A549 (cell line): ENCODE measurements at regions not wholly inside any gene's neighbourhood (a gene's known extent, or its start where the extent isn't known, plus 50 kb on each side); places are given as distances from the start of the nearest gene placed in this dataset.

Experiments used
- ATAC-seq, 2 experiments: fragments of 200-7000 bp in 1 of 2; fragments of >200 bp in 1 of 2; cut with Nextera tagmentation in 1 of 2; cut with Tn5 transposase in 1 of 2; 3 replicates each; pipeline versions ENCODE4 v1.8.0 to v1.9.1; 2018 to 2020; ENCODE audit warnings: mild to moderate bottlenecking in 1 of 2, moderate library complexity in 1 of 2
- CTCF ChIA-PET: fragments of 300-600 bp; sonication (Branson Sonifier 250); formaldehyde crosslinking; extraction: SDS; loops from one replicate; lab custom pipeline; 2021; ENCODE audit warnings: antibody characterized with exemption, inconsistent platforms; lab: Yijun Ruan, JAX
- POLR2A ChIA-PET: fragments of 350-600 bp; formaldehyde crosslinking; extraction: SDS; loops from one replicate; lab custom pipeline; 2021; ENCODE audit warnings: antibody characterized with exemption, inconsistent platforms; lab: Yijun Ruan, JAX
- DNase-seq, 2 experiments: peaks; one replicate each; pipeline versions ENCODE4 v3.0.0 to v3.0.0-alpha.2; 2011 to 2016; ENCODE audit warnings: low read depth in 1 of 2, low spot score in 1 of 2
- FAIRE-seq: peaks from 2 replicates; lab custom pipeline; 2011; peaks lifted over from hg19 to GRCh38; lab: Jason Lieb, UNC
- H3K27ac ChIP-seq, 2 experiments: fragments of >200 bp; sonication (Bioruptor Twin); formaldehyde crosslinking; 3 replicates each; pipeline ENCODE4 v1.5.1; 2016 to 2017
- H3K4me1 ChIP-seq: fragments of >200 bp; sonication (Bioruptor Twin); formaldehyde crosslinking; 3 replicates; pipeline ENCODE4 v1.6.1; 2016
- H3K4me2 ChIP-seq: fragments of >200 bp; sonication (Bioruptor Twin); formaldehyde crosslinking; 3 replicates; pipeline ENCODE4 v1.6.1; 2016
- H3K4me3 ChIP-seq: fragments of >200 bp; sonication (Bioruptor Twin); formaldehyde crosslinking; 3 replicates; pipeline ENCODE4 v1.5.1; 2016
- H3K9me3 ChIP-seq: fragments of >200 bp; sonication (Bioruptor Twin); formaldehyde crosslinking; 3 replicates; pipeline ENCODE4 v1.6.1; 2016
- CBX2 ChIP-seq: fragments of 200-600 bp; sonication (generic); IDR thresholded peaks from 2 replicates; pipeline ENCODE4 v1.6.1; 2016; ENCODE audit warnings: low read depth, mild to moderate bottlenecking, borderline replicate concordance
- CHD2 ChIP-seq: fragments of 150-350 bp; IDR thresholded peaks from 2 replicates; pipeline ENCODE4 v1.6.1; 2014; ENCODE audit warnings: low read length; ENCODE audit not compliant: partially characterized antibody
- CHD4 ChIP-seq: fragments of 200-600 bp; sonication (generic); IDR thresholded peaks from 2 replicates; pipeline ENCODE4 v1.6.1; 2016; ENCODE audit warnings: antibody characterized with exemption, mild to moderate bottlenecking, borderline replicate concordance
- EHMT2 ChIP-seq: fragments of 200-600 bp; sonication (generic); IDR thresholded peaks from 2 replicates; pipeline ENCODE4 v1.6.1; 2016; ENCODE audit warnings: antibody characterized with exemption, low read depth, mild to moderate bottlenecking, moderate library complexity
- EP300 ChIP-seq, 2 experiments: fragments of >200 bp; sonication (Bioruptor Twin); formaldehyde crosslinking; IDR thresholded peaks; 2 replicates in 1 of 2; 3 replicates in 1 of 2; pipeline ENCODE4 v1.6.1; 2016 to 2017
- ESRRA ChIP-seq: fragments of 150-350 bp; IDR thresholded peaks from 2 replicates; pipeline ENCODE4 v1.6.1; 2014; ENCODE audit warnings: mild to moderate bottlenecking, low read length, borderline replicate concordance
- FOSL2 ChIP-seq, 2 experiments: fragments of 450-650 bp in 1 of 2; fragments of >200 bp in 1 of 2; sonication (Bioruptor Twin) in 1 of 2; formaldehyde crosslinking; IDR thresholded peaks; 2 replicates each; pipeline versions ENCODE4 v1.5.0 to v1.6.1; 2016 to 2020; ENCODE audit warnings: mild to moderate bottlenecking in 1 of 2, moderate library complexity in 1 of 2
- FOXS1 ChIP-seq: fragments of 250-450 bp; sonication (Bioruptor Pico); IDR thresholded peaks from 2 replicates; pipeline ENCODE4 v1.5.0; 2020; ENCODE audit warnings: mild to moderate bottlenecking, moderate library complexity
- HOXA7 ChIP-seq: fragments of 250-450 bp; sonication (Bioruptor Pico); IDR thresholded peaks from 2 replicates; pipeline ENCODE4 v1.5.0; 2020; ENCODE audit warnings: mild to moderate bottlenecking, moderate library complexity
- HOXB13 ChIP-seq: fragments of 250-450 bp; sonication (Bioruptor Pico); IDR thresholded peaks from 2 replicates; pipeline ENCODE4 v1.5.0; 2020; ENCODE audit warnings: low read depth, mild to moderate bottlenecking, moderate library complexity
- KDM5A ChIP-seq: fragments of 200-600 bp; sonication (generic); IDR thresholded peaks from 2 replicates; pipeline ENCODE4 v1.6.1; 2016; ENCODE audit warnings: antibody characterized with exemption, mild to moderate bottlenecking
- MAFK ChIP-seq: fragments of 450-650 bp; IDR thresholded peaks from 2 replicates; pipeline ENCODE4 v1.6.1; 2014; ENCODE audit not compliant: partially characterized antibody
- MYC ChIP-seq: IDR thresholded peaks from 2 replicates; pipeline ENCODE4 v1.6.1; 2012; ENCODE audit warnings: mild to moderate bottlenecking, inconsistent platforms, low read length, improper control_type of control experiment, borderline replicate concordance
- NFE2L2 ChIP-seq: fragments of 150-350 bp; conservative IDR thresholded peaks from 2 replicates; pipeline ENCODE4 v1.6.1; 2014; ENCODE audit warnings: low read length
- NR3C1 ChIP-seq: fragments of >200 bp; sonication (Bioruptor Twin); formaldehyde crosslinking; IDR thresholded peaks from 3 replicates; pipeline ENCODE4 v1.6.1; 2017
- POLR2AphosphoS2 ChIP-seq: conservative IDR thresholded peaks from 2 replicates; pipeline ENCODE4 v1.6.1; 2012; ENCODE audit warnings: low read length, improper control_type of control experiment, inconsistent platforms
- RCOR1 ChIP-seq: fragments of 150-350 bp; IDR thresholded peaks from 2 replicates; pipeline ENCODE4 v1.6.1; 2014; ENCODE audit warnings: antibody characterized with exemption, low read length, low read depth
- RNF2 ChIP-seq: fragments of 200-600 bp; sonication (generic); IDR thresholded peaks from 2 replicates; pipeline ENCODE4 v1.6.1; 2016; ENCODE audit warnings: low read depth, mild to moderate bottlenecking, antibody characterized with exemption, moderate library complexity, borderline replicate concordance
- TFCP2L1 ChIP-seq: fragments of 250-450 bp; sonication (Bioruptor Pico); IDR thresholded peaks from 2 replicates; pipeline ENCODE4 v1.5.0; 2021; ENCODE audit warnings: mild to moderate bottlenecking
- TP53 ChIP-seq: fragments of 250-450 bp; sonication (Bioruptor Pico); IDR thresholded peaks from 2 replicates; pipeline ENCODE4 v1.5.0; 2021; ENCODE audit warnings: mild to moderate bottlenecking, moderate library complexity
- ZNF302 ChIP-seq: fragments of 250-450 bp; sonication (Bioruptor Pico); IDR thresholded peaks from 2 replicates; pipeline ENCODE4 v1.9.0; 2021; ENCODE audit warnings: inconsistent platforms, mild to moderate bottlenecking, moderate library complexity
- ZSCAN20 ChIP-seq: fragments of 250-450 bp; sonication (Bioruptor Pico); IDR thresholded peaks from 2 replicates; pipeline ENCODE4 v1.8.0; 2022; ENCODE audit warnings: mild to moderate bottlenecking, moderate library complexity
- WGBS: methylation state at CpG from one replicate; pipeline ENCODE4 v1.1.6; 2017; ENCODE audit errors: missing lambda C conversion rate; 5-methylcytosine and 5-hydroxymethylcytosine counted together
- TF ChIP-seq, protein P1 (sequence below): fragments of >200 bp; sonication (Bioruptor Twin); formaldehyde crosslinking; IDR thresholded peaks from 3 replicates; pipeline ENCODE4 v1.6.1; 2016
- TF ChIP-seq, protein P2 (sequence below): fragments of >200 bp; sonication (Bioruptor Twin); formaldehyde crosslinking; IDR thresholded peaks from 3 replicates; pipeline ENCODE4 v1.5.1; 2016
- TF ChIP-seq, protein P3 (sequence below): fragments of 250-450 bp; sonication (Bioruptor Pico); IDR thresholded peaks from 2 replicates; pipeline ENCODE4 v1.5.0; 2020; ENCODE audit warnings: low read depth, mild to moderate bottlenecking, moderate library complexity
- TF ChIP-seq, protein P4 (sequence below): IDR thresholded peaks from 2 replicates; pipeline ENCODE4 v1.6.1; 2012
- TF ChIP-seq, protein P5 (sequence below): IDR thresholded peaks from 2 replicates; pipeline ENCODE4 v1.6.1; 2012

DNA sequence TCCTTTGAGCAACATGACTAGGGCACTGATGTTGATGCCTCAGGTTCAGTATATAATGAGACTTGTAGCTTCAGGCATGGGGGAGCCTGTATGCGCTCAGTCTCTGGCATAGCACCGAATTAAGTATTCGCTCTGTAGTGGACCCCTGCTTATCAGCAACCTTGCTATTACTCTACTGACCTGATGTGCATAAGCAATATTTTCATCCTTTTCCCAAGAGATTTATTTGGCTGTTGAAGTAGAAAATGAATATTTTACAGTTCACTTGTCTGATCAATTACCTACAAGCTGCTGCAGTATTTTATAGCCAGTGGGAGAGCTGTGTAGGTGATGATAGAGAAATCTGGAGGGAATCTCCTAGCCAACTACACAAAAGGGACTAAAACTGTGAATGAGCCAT, 781.6 kb upstream of the PHF14 start:
- DNase-seq (no peak), ATAC-seq (no peak), FAIRE-seq (no peak)
- ChIA-PET CTCF (no interaction called here), POLR2A (no interaction called here)
- Histone ChIP-seq H3K4me3 (no peak overlapping the region), H3K4me1 (no peaks in the 10 kb centered on the region), H3K4me2 (no peak overlapping the region), H3K9me3 (0 out of 3 replicates have a peak, but pooled peaks cover 2% of the 10 kb centered on the region), H3K27ac (no peak overlapping the region)
- WGBS = 56% methylated on average over 3 of the region's 3 CpGs
- TF ChIP-seq MAFK (no peak), RNF2 (no peak), CHD4 (no peak), MYC (no peak), HOXB13 (no peak)
- TF ChIP-seq, protein P1, sequence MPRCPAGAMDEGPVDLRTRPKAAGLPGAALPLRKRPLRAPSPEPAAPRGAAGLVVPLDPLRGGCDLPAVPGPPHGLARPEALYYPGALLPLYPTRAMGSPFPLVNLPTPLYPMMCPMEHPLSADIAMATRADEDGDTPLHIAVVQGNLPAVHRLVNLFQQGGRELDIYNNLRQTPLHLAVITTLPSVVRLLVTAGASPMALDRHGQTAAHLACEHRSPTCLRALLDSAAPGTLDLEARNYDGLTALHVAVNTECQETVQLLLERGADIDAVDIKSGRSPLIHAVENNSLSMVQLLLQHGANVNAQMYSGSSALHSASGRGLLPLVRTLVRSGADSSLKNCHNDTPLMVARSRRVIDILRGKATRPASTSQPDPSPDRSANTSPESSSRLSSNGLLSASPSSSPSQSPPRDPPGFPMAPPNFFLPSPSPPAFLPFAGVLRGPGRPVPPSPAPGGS = no peak

DNA sequence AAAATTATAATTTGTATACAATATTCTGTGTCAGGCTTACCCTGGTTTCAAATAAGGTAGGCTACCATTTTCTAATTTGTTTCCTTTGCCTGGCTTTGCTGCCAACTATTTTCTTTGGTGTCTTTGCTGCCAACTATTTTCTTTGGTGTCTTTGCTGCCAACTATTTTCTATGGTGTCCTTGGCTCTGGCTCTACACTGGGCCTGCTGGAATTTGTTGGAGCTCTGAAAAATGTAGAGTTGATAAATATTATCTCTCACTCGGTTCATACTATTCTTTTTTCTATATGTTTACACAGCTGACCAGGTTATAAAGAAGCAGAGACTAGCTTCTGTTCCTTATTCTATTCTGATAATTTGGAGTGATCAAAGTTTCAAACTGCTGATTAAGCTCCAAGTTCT, 768.0 kb upstream of the PHF14 start:
- ATAC-seq = no peak

DNA sequence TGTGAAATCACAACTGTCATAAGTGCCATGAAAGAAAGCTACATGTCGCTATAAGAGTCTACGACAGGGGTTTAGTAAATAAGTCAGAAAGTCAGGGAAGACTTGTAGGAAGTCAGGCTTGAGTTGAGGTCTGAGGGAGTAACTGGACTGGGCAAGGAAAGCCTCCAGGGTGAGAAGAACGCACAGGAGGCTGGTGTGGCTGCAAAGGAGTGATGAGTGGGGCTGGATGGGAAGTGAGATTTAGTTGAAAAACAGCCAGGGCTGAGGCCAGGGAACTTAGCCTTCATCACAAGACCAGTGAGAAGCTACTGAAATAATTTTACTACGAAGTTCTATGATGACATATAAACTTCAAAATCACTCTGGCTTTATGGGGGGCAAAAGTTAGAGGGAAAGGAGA, 763.7 kb upstream of the PHF14 start:
- CTCF ChIA-PET = no interaction called here
- TF ChIP-seq ESRRA (no peak), POLR2AphosphoS2 (no peak), EP300 (IDR thresholded peaks at IDR 0.05) (no peak), MYC (no peak), HOXA7 (CRISPR knock-in tag) (no peak), FOXS1 (no peak), ZSCAN20 (CRISPR knock-in tag) (no peak)
- no peak for ATAC-seq
- Histone ChIP-seq H3K27ac (no peak overlapping the region), H3K4me2 (no peak overlapping the region), H3K9me3 (no peaks in the 10 kb centered on the region), H3K4me1 (no peaks in the 10 kb centered on the region), H3K4me3 (no peak overlapping the region)
- no peak for DNase-seq
- FAIRE-seq = no peak
- POLR2A ChIA-PET = no interaction called here
- WGBS = 24% methylated on average over 4 of the region's 4 CpGs

More for the DNA sequence above, 768.0 kb upstream of the PHF14 start:
- H3K4me1 ChIP-seq = no peaks in the 10 kb centered on the region
- DNase-seq = no peak
- no peak overlapping the region for H3K4me2 ChIP-seq
- no peak overlapping the region for H3K27ac ChIP-seq
- H3K9me3 ChIP-seq = 0 out of 3 replicates have a peak, but pooled peaks cover 2% of the 10 kb centered on the region
- ChIA-PET POLR2A (no interaction called here), CTCF (no interaction called here)
- no peak for TF ChIP-seq RCOR1
- no peak for TF ChIP-seq KDM5A
- no peak for TF ChIP-seq CBX2
- TF ChIP-seq HOXA7 (CRISPR knock-in tag) = no peak
- TF ChIP-seq, protein P2, sequence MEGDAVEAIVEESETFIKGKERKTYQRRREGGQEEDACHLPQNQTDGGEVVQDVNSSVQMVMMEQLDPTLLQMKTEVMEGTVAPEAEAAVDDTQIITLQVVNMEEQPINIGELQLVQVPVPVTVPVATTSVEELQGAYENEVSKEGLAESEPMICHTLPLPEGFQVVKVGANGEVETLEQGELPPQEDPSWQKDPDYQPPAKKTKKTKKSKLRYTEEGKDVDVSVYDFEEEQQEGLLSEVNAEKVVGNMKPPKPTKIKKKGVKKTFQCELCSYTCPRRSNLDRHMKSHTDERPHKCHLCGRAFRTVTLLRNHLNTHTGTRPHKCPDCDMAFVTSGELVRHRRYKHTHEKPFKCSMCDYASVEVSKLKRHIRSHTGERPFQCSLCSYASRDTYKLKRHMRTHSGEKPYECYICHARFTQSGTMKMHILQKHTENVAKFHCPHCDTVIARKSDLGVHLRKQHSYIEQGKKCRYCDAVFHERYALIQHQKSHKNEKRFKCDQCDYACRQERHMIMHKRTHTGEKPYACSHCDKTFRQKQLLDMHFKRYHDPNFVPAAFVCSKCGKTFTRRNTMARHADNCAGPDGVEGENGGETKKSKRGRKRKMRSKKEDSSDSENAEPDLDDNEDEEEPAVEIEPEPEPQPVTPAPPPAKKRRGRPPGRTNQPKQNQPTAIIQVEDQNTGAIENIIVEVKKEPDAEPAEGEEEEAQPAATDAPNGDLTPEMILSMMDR = no peak
- no peak for TF ChIP-seq ZNF302 (CRISPR knock-in tag)
- TF ChIP-seq, protein P3, sequence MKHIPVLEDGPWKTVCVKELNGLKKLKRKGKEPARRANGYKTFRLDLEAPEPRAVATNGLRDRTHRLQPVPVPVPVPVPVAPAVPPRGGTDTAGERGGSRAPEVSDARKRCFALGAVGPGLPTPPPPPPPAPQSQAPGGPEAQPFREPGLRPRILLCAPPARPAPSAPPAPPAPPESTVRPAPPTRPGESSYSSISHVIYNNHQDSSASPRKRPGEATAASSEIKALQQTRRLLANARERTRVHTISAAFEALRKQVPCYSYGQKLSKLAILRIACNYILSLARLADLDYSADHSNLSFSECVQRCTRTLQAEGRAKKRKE (CRISPR knock-in tag) = no peak
- no peak for TF ChIP-seq NR3C1
- no peak for TF ChIP-seq NFE2L2
- TF ChIP-seq TFCP2L1 (CRISPR knock-in tag) = no peak
- no peak for TF ChIP-seq TP53 (CRISPR knock-in tag)
- TF ChIP-seq, protein P4, sequence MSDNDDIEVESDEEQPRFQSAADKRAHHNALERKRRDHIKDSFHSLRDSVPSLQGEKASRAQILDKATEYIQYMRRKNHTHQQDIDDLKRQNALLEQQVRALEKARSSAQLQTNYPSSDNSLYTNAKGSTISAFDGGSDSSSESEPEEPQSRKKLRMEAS = no peak
- TF ChIP-seq FOSL2 (IDR thresholded peaks at IDR 0.05) = no peak
- TF ChIP-seq FOSL2 (CRISPR knock-in tag; IDR thresholded peaks at IDR 0.05) = no peak
- no peak for TF ChIP-seq FOXS1
- TF ChIP-seq MAFK = no peak
- TF ChIP-seq CHD2 = no peak
- no peak for TF ChIP-seq EHMT2
- TF ChIP-seq, protein P5, sequence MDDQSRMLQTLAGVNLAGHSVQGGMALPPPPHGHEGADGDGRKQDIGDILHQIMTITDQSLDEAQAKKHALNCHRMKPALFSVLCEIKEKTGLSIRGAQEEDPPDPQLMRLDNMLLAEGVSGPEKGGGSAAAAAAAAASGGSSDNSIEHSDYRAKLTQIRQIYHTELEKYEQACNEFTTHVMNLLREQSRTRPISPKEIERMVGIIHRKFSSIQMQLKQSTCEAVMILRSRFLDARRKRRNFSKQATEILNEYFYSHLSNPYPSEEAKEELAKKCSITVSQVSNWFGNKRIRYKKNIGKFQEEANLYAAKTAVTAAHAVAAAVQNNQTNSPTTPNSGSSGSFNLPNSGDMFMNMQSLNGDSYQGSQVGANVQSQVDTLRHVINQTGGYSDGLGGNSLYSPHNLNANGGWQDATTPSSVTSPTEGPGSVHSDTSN = no peak
- WGBS = 0% methylated on average over 1 of the region's 1 CpG
- no peak for FAIRE-seq
- H3K4me3 ChIP-seq = no peak overlapping the region
